ENCODE measurements at regions not wholly inside any gene's neighbourhood (a gene's known extent, or its start where the extent isn't known, plus 50 kb on each side); places are given as distances from the start of the nearest gene placed in this dataset.

DNA sequence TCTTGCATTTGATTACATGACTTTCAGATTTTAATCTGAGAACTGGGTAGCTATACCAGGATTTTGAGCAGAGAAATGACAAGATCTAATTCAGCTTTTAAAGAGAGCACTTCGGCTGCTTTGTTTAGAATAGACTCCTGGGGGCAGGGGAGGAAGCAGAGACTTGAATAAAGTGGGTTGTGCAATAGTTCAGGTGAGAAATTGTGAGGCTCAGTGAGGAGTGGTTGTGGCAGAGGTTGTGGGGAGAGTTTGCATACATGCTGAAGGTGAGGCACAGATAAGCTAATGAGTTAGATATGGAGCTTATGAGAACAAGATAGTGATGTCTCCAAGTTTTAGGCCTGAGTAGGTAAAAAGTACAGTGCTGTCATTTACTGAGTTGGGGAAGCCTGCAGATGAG lies 281.4 kb downstream of the FLRT2 start:
- TF ChIP-seq, protein P1, sequence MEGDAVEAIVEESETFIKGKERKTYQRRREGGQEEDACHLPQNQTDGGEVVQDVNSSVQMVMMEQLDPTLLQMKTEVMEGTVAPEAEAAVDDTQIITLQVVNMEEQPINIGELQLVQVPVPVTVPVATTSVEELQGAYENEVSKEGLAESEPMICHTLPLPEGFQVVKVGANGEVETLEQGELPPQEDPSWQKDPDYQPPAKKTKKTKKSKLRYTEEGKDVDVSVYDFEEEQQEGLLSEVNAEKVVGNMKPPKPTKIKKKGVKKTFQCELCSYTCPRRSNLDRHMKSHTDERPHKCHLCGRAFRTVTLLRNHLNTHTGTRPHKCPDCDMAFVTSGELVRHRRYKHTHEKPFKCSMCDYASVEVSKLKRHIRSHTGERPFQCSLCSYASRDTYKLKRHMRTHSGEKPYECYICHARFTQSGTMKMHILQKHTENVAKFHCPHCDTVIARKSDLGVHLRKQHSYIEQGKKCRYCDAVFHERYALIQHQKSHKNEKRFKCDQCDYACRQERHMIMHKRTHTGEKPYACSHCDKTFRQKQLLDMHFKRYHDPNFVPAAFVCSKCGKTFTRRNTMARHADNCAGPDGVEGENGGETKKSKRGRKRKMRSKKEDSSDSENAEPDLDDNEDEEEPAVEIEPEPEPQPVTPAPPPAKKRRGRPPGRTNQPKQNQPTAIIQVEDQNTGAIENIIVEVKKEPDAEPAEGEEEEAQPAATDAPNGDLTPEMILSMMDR (IDR thresholded peaks at IDR 0.05; ENCODE audit: poor library complexity), result no peak
- TF ChIP-seq EZH2 (IDR thresholded peaks at IDR 0.05; ENCODE audit: borderline replicate concordance) (no peak), EZH2phosphoT487 (IDR thresholded peaks at IDR 0.05; ENCODE audit: low read depth, severe bottlenecking, unreplicated experiment) (no peak)
- Histone ChIP-seq H3K27ac (no peak overlapping the region), H2AFZ (no peak overlapping the region), H3K36me3 (replicated peaks; ENCODE audit: insufficient read depth, low read depth) (no peaks in the 10 kb centered on the region), H3K4me3 (no peak overlapping the region), H3K4me2 (peak overlapping the region; percentile 31), H4K20me1 (ENCODE audit: insufficient read depth, poor library complexity, severe bottlenecking) (no peaks in the 10 kb centered on the region), H3K27me3 (no peaks in the 10 kb centered on the region), H3K4me1 (ENCODE audit: insufficient read depth) (no peaks in the 10 kb centered on the region), H3K9me3 (ENCODE audit: low read depth) (no peaks in the 10 kb centered on the region), H3K9me2 (replicated peaks; ENCODE audit: insufficient read depth) (no peaks in the 10 kb centered on the region), H3K79me2 (no peaks in the 10 kb centered on the region)
- peak; percentile 20 for DNase-seq (ENCODE audit: low spot score)
- WGBS (ENCODE audit: low lambda C conversion rate, missing lambda C conversion rate), result 15% methylated on average over 1 of the region's 1 CpG

GRCh38 chr14:85799668-85800067 lies 269.7 kb downstream of the FLRT2 start:
- Histone ChIP-seq H3K9me3 (ENCODE audit: low read depth) (no peaks in the 10 kb centered on the region), H3K9me2 (replicated peaks; ENCODE audit: insufficient read depth) (no peaks in the 10 kb centered on the region), H3K36me3 (replicated peaks; ENCODE audit: insufficient read depth, low read depth) (no peaks in the 10 kb centered on the region), H4K20me1 (ENCODE audit: insufficient read depth, poor library complexity, severe bottlenecking) (no peaks in the 10 kb centered on the region), H3K27ac (no peak overlapping the region), H3K4me1 (ENCODE audit: insufficient read depth) (no peaks in the 10 kb centered on the region), H3K79me2 (no peaks in the 10 kb centered on the region), H3K4me2 (no peak overlapping the region), H3K27me3 (no peaks in the 10 kb centered on the region), H3K4me3 (no peak overlapping the region), H2AFZ (no peak overlapping the region)
- WGBS (ENCODE audit: low lambda C conversion rate, missing lambda C conversion rate), result 86% methylated on average over 2 of the region's 2 CpGs
- no peak for DNase-seq (ENCODE audit: low spot score)
- TF ChIP-seq EZH2phosphoT487 (IDR thresholded peaks at IDR 0.05; ENCODE audit: low read depth, severe bottlenecking, unreplicated experiment) (no peak), EZH2 (IDR thresholded peaks at IDR 0.05; ENCODE audit: borderline replicate concordance) (no peak)
- TF ChIP-seq, protein P1 (IDR thresholded peaks at IDR 0.05; ENCODE audit: poor library complexity), result no peak

DNA sequence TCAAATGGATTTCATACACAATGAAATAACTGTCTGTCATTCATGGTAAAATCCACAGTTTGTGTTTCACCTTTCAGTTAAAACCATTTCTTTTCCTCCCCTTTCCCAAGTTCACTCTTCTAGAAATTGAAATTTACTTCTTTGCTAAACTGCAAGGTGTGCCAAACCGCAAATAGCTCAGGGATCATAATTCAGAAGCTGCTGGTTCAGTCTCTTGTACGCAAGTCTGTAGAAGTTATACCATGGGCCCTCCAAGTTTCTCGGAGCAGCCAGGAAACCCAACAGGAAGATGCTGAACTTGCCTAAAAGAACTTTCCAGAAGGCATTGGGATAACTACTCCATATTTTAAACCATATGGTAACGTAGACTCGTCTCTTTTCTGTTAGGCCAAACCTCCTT lies 268.9 kb downstream of the FLRT2 start:
- Histone ChIP-seq H3K27me3 (no peaks in the 10 kb centered on the region), H3K9me3 (ENCODE audit: low read depth) (no peaks in the 10 kb centered on the region), H3K4me1 (ENCODE audit: insufficient read depth) (no peaks in the 10 kb centered on the region), H4K20me1 (ENCODE audit: insufficient read depth, poor library complexity, severe bottlenecking) (no peaks in the 10 kb centered on the region), H3K36me3 (replicated peaks; ENCODE audit: insufficient read depth, low read depth) (no peaks in the 10 kb centered on the region), H3K4me2 (no peak overlapping the region), H2AFZ (no peak overlapping the region), H3K27ac (no peak overlapping the region), H3K9me2 (replicated peaks; ENCODE audit: insufficient read depth) (no peaks in the 10 kb centered on the region), H3K79me2 (no peaks in the 10 kb centered on the region), H3K4me3 (no peak overlapping the region)
- WGBS (ENCODE audit: low lambda C conversion rate, missing lambda C conversion rate), result 83% methylated on average over 5 of the region's 5 CpGs
- TF ChIP-seq, protein P1 (IDR thresholded peaks at IDR 0.05; ENCODE audit: poor library complexity), result no peak
- TF ChIP-seq EZH2 (IDR thresholded peaks at IDR 0.05; ENCODE audit: borderline replicate concordance) (no peak), EZH2phosphoT487 (IDR thresholded peaks at IDR 0.05; ENCODE audit: low read depth, severe bottlenecking, unreplicated experiment) (no peak)
- no peak for DNase-seq (ENCODE audit: low spot score)

DNA sequence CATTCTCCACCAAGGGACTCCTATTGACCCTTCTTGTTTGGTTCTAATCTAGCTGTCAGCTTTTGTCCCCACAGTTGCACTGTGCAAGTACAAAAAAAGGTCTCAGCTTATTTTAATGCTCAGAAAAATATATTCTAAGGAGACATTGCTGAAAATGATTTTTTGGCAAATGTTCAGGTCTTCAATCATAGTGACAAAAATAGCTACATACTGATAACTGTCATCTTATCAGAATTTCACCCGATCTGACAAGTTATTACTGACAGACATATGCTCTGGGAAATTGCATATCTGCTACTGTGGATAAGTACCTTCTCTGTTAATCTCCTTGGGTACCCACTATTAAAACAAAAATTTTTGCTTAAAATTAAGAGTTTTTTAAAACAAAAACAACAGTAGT lies 263.6 kb downstream of the FLRT2 start:
- Histone ChIP-seq H3K4me2 (no peak overlapping the region), H3K36me3 (replicated peaks; ENCODE audit: insufficient read depth, low read depth) (no peaks in the 10 kb centered on the region), H3K79me2 (no peaks in the 10 kb centered on the region), H4K20me1 (ENCODE audit: insufficient read depth, poor library complexity, severe bottlenecking) (no peaks in the 10 kb centered on the region), H2AFZ (no peak overlapping the region), H3K9me2 (replicated peaks; ENCODE audit: insufficient read depth) (no peaks in the 10 kb centered on the region), H3K4me1 (ENCODE audit: insufficient read depth) (no peaks in the 10 kb centered on the region), H3K27me3 (no peaks in the 10 kb centered on the region), H3K9me3 (ENCODE audit: low read depth) (no peaks in the 10 kb centered on the region), H3K27ac (no peak overlapping the region), H3K4me3 (no peak overlapping the region)
- WGBS (ENCODE audit: low lambda C conversion rate, missing lambda C conversion rate), result 79% methylated on average over 1 of the region's 1 CpG
- TF ChIP-seq EZH2 (IDR thresholded peaks at IDR 0.05; ENCODE audit: borderline replicate concordance) (no peak), EZH2phosphoT487 (IDR thresholded peaks at IDR 0.05; ENCODE audit: low read depth, severe bottlenecking, unreplicated experiment) (no peak)
- TF ChIP-seq, protein P1 (IDR thresholded peaks at IDR 0.05; ENCODE audit: poor library complexity), result no peak
- DNase-seq (ENCODE audit: low spot score), result no peak

Measured in hepatocyte (in vitro differentiated cells).